Left ventricle myocardium inferior (tissue), 1 donor: ENCODE measurements at regions not wholly inside any gene's neighbourhood (a gene's known extent, or its start where the extent isn't known, plus 50 kb on each side); places are given as distances from the start of the nearest gene placed in this dataset.

ENCODE experiments used
- DNase-seq: peaks from one replicate; pipeline ENCODE4 v3.0.0-alpha.2; 2020
- H3K27ac ChIP-seq: fragments of 200-600 bp; replicated peaks from 2 replicates; pipeline ENCODE4 v1.8.0; 2021
- H3K27me3 ChIP-seq: fragments of 200-600 bp; 2 replicates; pipeline ENCODE4 v1.8.0; 2021; ENCODE audit warnings: low read depth
- H3K36me3 ChIP-seq: fragments of 200-600 bp; 2 replicates; pipeline ENCODE4 v1.8.0; 2021
- H3K4me1 ChIP-seq: fragments of 200-600 bp; 2 replicates; pipeline ENCODE4 v1.8.0; 2021
- H3K4me3 ChIP-seq: fragments of 200-600 bp; 2 replicates; pipeline ENCODE4 v1.8.0; 2021; ENCODE audit warnings: mild to moderate bottlenecking, moderate library complexity
- H3K9me3 ChIP-seq: fragments of 200-600 bp; replicated peaks from 2 replicates; pipeline ENCODE4 v1.8.0; 2021
- CTCF ChIP-seq: fragments of 200-600 bp; IDR thresholded peaks from 2 replicates; pipeline ENCODE4 v1.8.0; 2021; ENCODE audit warnings: antibody characterized with exemption, mild to moderate bottlenecking, borderline replicate concordance
- intact Hi-C: fragments of 100-400 bp; cut with micrococcal nuclease; formaldehyde crosslinking; loops from one replicate; pipeline ENCODE4 v1.11.0; 2022
- donor health status: DM: no; HTN: yes; CAD: no; lungs with severe emphysema.

- TF ChIP-seq CTCF, result no peak
- DNase-seq, result no peak
- H3K4me1 ChIP-seq, result no peaks in the 10 kb centered on the region
- H3K27ac ChIP-seq, result no peak overlapping the region
- H3K27me3 ChIP-seq, result no peaks in the 10 kb centered on the region
- H3K4me3 ChIP-seq, result no peak overlapping the region
- H3K36me3 ChIP-seq, result no peaks in the 10 kb centered on the region
- intact Hi-C loops, result no loop called here
- no peaks in the 10 kb centered on the region for H3K9me3 ChIP-seq
Observed at GRCh38 chr6:122161136-122161535, 238.3 kb upstream of the HSF2 start.

DNA sequence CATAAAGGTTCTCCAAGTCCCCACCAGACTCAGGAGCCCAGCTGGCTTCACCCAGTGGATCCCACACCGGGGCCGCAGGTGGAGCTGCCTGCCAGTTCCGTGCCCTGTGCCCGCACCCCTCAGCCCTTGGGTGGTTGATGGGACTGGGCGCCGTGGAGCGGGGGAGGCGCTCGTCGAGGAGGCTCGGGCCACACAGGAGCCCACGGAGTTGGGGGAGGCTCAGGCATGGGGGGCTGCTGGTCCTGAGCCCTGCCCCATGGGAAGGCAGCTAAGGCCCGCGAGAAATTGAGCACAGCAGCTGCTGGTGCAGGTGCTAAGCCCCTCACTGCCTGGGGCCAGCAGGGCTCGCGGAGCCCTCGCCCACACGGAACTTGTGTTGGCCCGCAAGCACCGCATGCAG lies 234.4 kb upstream of the HSF2 start:
- intact Hi-C loops, result no loop called here
- H3K4me3 ChIP-seq, result no peak overlapping the region
- no peaks in the 10 kb centered on the region for H3K27me3 ChIP-seq
- H3K9me3 ChIP-seq, result no peaks in the 10 kb centered on the region
- H3K36me3 ChIP-seq, result no peaks in the 10 kb centered on the region
- H3K27ac ChIP-seq, result no peak overlapping the region
- no peak for DNase-seq
- H3K4me1 ChIP-seq, result no peaks in the 10 kb centered on the region
- no peak for TF ChIP-seq CTCF

DNA sequence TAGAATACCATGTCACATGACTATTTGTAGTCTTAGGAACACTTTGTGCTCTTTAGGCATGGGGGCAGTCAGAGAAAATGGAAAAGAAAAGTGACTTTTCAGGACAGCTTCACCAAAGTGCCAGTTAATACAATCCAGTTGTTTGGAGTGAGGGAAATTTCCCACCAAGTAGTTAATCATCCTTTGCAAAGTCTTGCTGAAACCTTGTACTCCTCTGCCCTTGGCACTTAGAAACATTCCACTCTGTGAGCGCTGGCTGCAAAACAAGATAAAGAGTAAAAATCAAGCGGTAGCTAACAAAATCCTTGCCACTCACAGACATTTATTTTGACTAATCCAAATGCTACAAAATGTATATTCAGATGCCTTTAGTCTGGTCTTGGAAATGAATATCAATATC lies 229.2 kb upstream of the HSF2 start:
- no peak overlapping the region for H3K4me3 ChIP-seq
- H3K27me3 ChIP-seq, result no peaks in the 10 kb centered on the region
- intact Hi-C loops, result no loop called here
- no peak overlapping the region for H3K27ac ChIP-seq
- no peak for TF ChIP-seq CTCF
- no peak for DNase-seq
- no peaks in the 10 kb centered on the region for H3K4me1 ChIP-seq
- H3K9me3 ChIP-seq, result no peaks in the 10 kb centered on the region
- H3K36me3 ChIP-seq, result no peaks in the 10 kb centered on the region

DNA sequence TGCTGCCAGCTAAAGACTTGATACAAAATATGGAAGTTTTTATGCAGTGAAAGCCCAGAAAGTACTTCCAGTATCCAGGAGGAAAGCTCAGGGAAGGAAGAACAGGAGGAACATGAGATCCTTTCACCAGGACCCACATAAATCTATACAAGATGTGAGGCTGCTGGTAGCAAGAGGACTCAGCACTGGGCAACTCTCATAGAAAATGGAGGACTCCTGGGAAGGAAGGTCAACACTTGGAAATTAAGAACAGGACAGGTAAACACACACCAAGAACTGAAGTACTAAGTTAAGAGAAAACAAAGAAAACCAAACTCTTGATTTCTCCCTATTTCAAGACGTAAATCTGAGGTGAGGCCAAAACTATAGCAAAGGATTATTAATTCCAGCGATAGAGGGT lies 220.5 kb upstream of the HSF2 start:
- Histone ChIP-seq H3K27ac (no peak overlapping the region), H3K9me3 (no peaks in the 10 kb centered on the region), H3K27me3 (no peaks in the 10 kb centered on the region), H3K36me3 (no peaks in the 10 kb centered on the region), H3K4me3 (no peak overlapping the region), H3K4me1 (peaks cover 7% of the 10 kb centered on the region)
- no peak for TF ChIP-seq CTCF
- intact Hi-C loops, result no loop called here
- no peak for DNase-seq

DNA sequence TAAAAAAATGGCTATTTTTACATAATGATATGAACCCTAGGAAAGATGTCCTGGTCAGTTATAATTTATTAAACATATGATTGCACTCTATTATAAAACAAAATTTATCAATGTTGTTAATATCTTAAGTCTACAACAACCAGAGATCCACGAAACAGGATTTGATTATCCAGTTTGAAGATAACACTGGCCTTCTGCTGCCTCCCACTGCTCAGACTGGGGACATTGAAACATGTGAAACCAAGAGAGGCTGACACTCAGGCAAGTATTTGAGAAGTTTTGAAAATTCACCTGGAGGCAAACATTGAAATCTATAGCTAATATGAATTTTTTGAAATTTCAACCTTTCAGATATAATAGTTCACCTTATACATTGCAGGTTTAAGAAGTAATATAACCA lies 219.3 kb upstream of the HSF2 start:
- no peaks in the 10 kb centered on the region for H3K36me3 ChIP-seq
- intact Hi-C loops, result loop anchor here (5.0 kb wide), 1 partner anchor 748 kb away; no protein-coding TSS in a partner anchor
- H3K4me3 ChIP-seq, result no peak overlapping the region
- no peak for DNase-seq
- peaks cover 16% of the 10 kb centered on the region for H3K4me1 ChIP-seq
- H3K27me3 ChIP-seq, result no peaks in the 10 kb centered on the region
- peak; percentile 38 for TF ChIP-seq CTCF
- no peaks in the 10 kb centered on the region for H3K9me3 ChIP-seq
- H3K27ac ChIP-seq, result no peak overlapping the region

DNA sequence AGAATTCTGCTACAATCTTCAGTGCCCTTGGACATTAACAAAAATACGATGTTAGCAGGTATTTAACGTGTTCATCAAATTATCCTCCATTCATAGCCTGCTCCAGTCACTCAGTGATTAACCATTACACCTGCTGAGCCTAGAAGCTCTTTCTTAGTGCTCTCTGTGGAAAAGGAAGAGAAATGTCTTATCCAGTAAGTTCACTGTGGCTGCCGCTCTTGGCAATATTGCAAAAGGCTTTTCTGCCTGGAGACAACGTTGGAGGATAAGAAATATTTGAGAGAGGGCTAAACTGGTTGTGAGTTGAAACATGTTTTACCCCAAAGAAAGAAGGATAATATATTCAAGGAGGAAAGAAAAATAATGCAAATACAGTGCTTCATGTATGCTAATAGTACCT lies 217.4 kb upstream of the HSF2 start:
- H3K9me3 ChIP-seq, result no peaks in the 10 kb centered on the region
- intact Hi-C loops, result loop anchor here (5.0 kb wide), 1 partner anchor 750 kb away; no protein-coding TSS in a partner anchor
- H3K4me3 ChIP-seq, result no peak overlapping the region
- H3K27ac ChIP-seq, result no peak overlapping the region
- no peaks in the 10 kb centered on the region for H3K27me3 ChIP-seq
- no peak for TF ChIP-seq CTCF
- peaks cover 16% of the 10 kb centered on the region for H3K4me1 ChIP-seq
- no peak for DNase-seq
- H3K36me3 ChIP-seq, result no peaks in the 10 kb centered on the region
